Stimulated activated CD4-positive, alpha-beta T cell treated with anti-CD3 and anti-CD28 coated beads, Interleukin-1b, Interleukin-23, amount 100 ng/mL, for 4 hours (primary cell): ENCODE measurements at regions not wholly inside any gene's neighbourhood (a gene's known extent, or its start where the extent isn't known, plus 50 kb on each side); places are given as distances from the start of the nearest gene placed in this dataset.
"Not testable (repeated sequence)": the region's sequence is repeated elsewhere in the genome, so short reads cannot be mapped to it uniquely, and the experiment has no call there.

Source experiments
- DNase-seq, 2 donors: peaks; one replicate each; pipeline ENCODE4 v3.0.0-alpha.2; 2020; ENCODE audit warnings: low read depth in 2 of 2

DNA sequence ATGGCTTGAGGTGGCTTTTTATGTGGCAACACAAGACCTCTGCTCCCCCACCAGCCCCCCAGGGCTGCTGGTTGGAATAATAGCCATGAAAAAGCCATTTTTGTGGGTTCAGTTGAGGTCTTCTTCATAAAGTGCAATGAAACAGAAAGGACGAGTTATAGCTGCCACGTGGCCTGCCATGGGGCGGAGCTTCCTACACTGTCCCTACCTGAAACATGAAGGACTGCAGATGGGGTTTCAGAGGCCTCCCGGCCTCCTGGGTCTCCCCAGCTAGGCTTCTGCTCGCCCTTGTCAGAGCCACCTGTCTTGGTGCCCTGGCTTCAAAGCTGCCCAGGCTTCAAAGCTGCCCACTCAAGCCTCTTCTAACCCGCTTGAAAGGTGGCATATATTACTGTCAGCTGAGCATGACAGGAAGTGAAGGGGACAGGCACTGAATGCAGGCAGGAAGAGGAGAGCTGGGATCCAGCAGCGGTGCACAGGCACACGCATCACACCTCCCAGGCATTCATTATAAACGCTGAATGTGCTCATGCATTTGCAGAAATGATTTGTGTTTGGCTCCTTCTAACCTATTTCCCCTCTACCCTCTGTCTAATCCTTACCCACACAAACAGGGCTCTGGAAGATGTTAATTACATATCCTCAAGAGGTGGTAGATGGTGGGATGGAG lies 245.9 kb upstream of the PODXL start:
- no peak for DNase-seq

DNA sequence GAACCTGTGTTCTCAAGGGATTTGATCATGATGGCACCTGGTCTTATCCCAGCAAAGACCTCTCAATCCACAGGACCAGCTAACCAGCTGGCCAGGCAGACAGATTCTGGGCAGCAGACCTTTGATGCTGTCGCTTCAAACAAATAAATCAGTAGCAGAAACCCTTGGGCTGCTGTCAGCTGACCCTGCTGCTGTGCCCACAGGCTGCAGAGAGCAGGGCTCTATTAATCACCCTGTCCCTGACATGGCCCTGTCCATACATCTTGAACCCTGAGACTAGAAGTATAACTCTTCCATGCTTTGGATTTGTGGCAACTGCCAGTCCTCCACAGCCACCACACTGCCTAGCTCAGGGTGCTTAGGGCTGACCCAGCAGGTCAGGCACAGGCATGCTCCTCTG lies 244.1 kb upstream of the PODXL start:
- no peak for DNase-seq

DNA sequence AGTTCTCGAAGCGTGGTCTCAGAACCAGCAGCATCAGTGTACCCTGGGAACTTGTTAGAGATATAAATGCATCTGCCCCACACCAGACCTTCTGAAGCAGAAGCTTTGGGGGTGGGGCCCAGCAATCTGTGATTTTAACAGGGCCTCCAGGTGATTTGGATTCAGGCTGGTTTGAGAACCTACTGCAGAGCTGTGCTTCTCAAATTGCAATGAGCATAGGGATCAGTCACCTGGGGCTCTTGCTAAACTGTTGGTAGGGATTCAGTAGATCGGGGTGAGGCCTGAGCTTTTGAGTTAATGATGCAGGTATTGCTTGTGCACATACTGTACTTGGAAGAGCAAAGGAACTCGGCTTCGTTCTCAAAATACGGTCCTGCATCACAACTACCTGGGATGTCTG lies 243.6 kb upstream of the PODXL start:
- no peak for DNase-seq

DNA sequence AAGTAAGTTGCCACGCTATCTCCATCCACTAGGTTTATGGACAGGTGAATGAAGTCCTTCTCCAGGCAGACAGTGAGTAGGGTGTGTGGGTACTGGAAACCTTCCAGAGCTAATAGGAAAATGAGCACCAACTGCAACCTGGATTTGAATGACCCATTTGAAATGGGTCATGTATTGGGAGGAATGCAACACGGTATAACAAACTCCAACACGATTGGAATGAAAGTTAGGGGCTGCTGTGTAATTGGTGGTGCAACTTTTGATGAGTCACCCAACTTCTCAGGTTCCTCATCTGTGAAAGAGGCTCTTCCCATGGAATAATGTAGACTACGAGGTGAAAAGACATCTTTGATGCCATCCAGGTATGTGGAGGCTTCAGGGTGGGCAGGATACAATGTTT lies 241.4 kb upstream of the PODXL start:
- no peak for DNase-seq

DNA sequence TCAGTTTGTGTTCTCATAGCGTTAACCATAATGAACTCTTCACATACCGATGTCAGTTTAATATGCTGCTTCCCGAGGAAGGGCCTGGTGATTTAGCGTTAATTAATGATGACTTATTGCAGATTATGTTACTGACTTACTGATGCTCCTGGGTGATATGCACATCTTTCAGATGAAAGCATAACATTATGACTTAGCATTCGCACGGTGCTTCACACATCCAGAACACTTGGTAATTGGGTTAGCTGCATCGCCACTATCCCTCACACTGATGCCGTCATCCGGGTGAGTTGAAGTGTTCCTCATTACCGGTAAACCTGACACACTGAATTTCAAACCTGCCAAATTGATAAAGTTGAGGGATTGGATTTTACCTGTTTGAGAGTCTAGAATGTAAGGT lies 239.0 kb upstream of the PODXL start:
- DNase-seq = no peak

DNA sequence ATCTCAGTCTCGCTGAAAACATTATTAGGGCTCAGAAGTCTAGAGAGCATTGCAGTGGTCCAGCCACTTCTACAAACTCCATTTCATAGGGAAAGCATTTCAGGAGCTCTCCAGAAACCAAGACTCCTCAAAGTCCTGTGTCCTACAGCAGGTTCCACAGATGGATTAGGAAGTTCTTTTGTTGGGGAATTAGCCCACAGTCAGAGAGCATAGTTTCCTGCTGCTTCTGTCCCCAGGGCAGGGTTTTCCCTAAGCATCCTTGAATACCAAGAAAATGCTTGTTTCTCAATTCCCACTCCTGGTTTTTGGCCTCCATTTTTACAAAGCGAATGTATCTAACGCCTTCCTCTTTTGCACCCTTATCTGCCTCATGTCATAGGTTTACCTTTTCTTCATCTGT lies 235.9 kb upstream of the PODXL start:
- DNase-seq = no peak

DNA sequence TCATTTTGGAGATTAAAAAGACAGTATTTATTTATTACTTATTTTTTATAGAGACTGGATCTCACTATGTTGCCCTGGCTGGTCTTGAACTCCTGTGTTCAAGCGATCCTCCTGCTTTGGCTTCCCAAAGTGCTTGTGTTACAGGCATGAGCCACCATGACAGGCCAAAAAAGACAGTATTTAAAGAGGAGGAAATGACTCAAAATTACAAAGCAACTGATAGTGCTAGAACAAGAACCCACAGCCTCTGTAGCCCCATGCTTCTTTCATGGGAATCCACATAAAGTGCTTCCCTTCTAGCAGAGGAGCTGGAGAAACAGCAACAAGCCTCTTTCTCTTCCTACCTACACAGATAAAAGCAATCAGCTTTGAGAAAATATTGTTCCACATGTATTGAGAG lies 230.7 kb upstream of the PODXL start:
- no peak for DNase-seq

DNA sequence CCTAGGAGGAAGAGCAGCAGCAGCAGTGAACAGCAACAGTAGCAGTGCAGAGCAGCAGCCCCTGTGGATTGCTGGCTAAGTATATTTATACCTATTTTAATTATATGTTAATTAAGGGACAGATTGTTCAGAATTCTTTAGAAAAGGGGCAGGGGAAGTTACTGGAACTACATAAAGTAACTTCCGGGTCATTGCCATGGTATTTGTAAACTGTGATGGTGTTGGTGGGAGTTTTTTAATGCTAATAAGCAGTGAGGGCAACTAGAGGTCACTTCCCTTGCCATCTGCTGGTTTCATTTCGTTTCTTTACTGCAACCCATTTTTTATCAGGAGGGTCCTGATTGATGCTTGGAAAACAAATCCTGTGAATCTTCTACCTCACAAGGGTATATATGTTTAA lies 229.8 kb upstream of the PODXL start:
- no peak for DNase-seq

DNA sequence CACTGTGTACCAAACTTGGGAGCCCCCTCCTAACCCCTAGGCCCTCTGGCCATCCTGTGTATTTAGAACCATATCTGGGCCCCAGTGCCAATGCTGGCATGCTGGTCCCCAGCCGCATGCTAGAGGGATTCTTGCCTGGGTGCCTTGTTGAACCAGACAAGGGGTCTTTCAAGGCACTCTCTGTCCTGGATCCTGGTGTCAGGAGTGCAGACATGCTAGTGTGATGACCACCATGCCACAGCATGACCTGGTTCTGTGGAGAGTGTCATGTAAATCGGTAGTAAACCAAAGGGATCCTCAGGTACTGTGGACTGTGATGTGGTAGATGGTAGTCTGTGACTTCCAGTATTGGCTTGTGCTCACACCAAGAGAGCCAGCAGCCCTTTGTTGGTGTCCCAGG lies 222.2 kb upstream of the PODXL start:
- DNase-seq = no peak

DNA sequence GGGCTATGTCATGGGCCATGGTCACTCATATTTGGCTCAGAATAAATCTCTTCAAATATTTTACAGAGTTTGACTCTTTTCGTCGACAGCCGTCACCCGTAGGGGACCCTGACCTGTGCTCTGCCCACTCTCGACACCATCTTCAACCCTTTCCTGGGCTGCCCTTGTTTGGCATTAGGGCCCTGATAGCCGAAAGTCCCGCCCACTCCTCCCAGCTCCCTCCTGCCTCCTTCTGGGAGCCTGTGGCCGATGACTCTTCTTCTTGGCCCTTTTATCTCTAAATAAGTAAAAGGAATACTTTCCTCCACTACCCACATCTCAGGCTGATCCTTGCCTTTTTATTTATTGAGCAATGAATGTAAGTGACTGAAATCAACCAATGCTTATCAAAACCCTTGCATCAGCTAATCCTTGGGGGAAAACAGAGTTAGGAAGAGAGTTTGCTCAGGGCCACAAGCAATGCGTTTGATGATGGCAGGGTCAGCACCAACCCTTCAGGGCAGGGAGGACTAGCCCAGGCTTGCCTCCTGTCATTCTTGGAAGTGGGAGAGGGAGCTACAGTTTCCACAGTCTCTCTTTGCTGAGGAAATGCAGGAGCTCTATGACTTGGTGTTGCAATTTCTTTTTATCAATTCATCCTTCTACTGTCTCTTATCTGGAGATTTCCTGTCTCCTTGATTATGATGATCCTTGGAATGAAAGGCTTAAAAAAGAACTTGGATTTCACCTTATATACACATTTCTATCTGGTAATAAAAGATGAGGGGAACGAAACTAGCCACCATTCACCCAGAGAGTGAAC lies 218.2 kb upstream of the PODXL start:
- DNase-seq = no peak

DNA sequence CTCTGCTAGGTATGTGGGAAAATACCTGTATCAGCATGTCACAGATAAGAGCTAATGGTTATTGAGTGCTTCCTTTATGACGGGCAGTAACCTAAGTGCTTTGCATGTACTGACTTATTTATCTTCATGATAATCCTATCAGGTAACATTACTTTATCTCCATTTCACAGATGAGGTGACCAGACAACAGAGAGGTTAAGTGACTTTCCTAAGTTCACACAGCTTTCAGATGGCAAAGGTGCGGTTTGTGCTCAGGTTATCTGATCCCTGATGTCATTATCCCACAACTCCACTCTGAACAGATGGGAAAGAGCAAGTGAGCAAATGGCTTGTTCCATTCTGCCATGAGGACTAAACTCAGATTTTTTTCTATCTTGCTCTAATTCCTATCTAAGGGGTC lies 217.0 kb upstream of the PODXL start:
- no peak for DNase-seq

DNA sequence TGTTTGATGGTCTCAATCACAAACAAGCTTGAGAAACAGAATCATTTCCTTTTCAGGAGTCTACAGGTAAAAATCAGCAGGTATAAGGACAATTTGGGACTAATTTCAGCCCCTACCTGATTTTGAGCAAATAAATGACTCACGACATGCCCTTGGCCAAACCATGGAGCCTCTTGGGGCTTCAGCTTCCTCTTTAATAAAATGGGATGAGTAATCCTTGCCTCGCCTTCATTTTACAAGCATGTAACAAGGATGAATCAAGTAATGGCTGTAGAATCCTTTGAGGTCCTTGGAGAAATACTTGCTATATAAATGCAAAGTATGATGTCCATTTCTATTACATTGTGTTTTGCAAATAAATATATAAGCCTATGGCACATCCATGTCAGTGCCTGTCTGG lies 212.8 kb upstream of the PODXL start:
- DNase-seq = no peak

DNA sequence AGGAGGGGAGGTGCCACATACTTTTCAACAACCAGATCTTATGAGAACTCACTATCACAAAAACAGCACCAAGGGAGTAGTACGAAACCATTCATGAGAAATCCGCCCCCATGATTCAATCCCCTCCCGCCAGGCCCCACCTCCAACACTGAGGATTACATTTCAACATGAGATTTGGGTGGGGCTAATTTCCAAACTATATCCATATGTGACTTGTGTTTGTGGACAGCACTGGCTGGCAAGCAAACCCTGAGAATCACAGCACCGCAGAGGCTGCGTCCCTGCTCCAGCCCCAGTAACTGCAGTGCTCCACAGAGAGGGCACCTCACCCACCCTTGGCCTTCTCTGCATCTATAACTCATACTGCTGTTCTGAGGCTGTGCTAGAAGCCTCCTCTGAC lies 211.2 kb upstream of the PODXL start:
- DNase-seq = no peak

DNA sequence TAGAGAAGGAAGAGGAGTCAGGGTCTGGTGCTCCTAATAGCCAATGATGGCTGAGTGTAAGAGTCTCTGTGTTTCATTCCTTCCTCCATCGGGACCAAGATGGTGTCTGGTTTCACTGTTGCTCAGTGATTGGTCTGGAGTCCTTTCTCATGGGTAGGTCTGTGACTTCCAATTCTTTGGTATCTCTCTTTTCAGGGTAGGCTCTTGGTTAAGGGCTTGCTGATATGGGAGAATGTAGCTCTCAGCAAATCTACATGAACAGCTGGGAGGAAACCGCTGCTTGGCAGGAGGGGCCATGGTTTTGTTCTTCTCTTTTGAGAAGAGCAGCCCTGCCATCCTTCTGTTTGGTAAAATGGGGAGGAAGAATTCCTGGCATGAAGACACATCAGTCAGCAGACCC lies 209.1 kb upstream of the PODXL start:
- DNase-seq = no peak

DNA sequence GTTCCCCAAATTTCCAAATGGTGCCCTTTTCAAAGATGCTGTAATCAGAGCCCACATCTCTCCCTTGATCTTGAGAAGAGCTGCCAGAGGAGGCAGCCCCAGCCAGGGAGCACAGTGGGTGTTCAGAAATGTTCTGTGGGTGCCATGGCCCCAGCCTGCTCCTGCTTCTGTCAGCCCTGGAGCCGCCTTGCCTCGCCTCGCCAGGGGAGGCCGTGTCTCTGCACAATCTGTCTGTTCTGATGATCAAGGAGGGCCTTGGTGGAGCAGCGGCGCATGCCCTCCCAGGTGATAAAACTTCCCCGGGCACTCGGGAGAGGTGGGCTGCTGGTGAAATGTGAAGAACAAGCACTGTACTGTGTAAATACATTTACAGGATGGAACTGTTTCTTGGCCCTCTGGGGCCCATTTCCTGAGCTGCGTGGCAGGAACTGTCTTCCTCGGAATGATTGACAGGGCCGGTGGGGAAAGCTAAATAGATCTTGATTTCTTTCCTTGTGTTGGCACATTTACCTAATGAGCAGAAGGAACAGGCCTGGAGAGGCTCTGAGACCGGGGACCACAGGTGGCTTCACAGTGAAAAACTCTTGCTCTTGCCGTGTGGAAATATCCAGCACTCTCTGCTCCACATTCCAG lies 207.8 kb upstream of the PODXL start:
- DNase-seq = no peak

DNA sequence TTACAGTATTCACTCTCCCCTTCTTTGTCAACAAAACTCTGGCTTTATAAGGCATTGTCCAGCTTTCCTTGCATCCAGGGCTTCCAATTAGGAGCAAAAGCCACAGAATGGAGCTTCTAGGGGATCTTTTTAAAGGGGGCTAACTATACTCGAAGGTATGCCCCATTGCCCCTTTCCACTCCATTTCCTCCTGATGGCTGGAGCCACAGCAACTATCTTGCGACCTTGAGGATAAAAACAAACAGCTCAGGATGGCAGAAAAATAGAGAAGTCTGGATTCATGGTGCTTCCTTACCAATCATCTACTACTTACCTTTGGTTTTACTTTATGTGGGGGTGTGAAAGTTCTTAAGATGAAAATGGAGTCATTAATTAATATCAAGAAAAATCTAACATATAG lies 206.3 kb upstream of the PODXL start:
- DNase-seq = no peak

DNA sequence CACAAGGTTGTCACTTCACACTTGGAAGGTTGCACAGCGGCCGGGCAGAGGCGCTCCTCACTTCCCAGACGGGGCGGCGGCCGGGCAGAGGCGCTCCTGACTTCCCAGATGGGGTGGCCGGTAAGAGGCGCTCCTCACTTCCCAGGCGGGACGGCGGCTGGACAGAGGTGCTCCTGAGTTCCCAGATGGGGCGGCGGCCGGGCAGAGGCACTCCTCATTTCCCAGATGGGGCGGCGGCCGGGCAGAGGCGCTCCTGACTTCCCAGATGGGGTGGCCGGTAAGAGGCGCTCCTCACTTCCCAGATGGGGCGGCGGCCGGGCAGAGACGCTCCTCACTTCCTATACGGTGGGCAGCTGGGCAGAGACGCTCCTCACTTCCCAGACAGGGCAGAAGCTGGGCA lies 199.4 kb upstream of the PODXL start:
- DNase-seq = not testable (repeated sequence)

DNA sequence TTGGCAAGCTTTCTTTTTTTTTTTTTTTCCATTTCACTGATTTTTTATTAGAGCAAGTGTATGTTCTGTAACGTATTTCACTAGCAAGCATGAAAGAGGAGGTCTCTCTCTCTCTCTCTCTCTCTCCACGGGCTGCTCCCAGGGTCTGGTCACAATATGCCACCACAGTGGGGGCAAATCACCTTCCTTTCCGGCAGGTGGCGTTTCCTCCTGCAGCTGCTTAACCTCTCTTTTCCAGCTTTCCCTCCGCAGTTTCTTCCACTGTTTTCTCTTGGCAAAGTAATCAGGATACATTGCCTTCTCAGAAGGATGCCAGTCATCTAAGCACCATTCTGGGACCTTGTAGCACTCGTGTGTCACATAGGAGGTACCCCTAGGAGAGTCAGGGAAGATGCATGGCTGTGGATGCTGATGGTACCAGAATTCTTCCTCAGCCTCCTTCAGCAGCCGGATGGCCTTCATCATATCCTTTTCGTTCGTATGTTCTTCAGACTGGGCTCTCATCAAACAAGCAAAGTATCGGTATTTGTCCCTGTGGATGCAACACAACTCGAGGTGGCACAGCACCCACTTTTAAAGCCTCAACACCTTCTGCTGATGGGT lies 197.3 kb upstream of the PODXL start:
- no peak for DNase-seq

DNA sequence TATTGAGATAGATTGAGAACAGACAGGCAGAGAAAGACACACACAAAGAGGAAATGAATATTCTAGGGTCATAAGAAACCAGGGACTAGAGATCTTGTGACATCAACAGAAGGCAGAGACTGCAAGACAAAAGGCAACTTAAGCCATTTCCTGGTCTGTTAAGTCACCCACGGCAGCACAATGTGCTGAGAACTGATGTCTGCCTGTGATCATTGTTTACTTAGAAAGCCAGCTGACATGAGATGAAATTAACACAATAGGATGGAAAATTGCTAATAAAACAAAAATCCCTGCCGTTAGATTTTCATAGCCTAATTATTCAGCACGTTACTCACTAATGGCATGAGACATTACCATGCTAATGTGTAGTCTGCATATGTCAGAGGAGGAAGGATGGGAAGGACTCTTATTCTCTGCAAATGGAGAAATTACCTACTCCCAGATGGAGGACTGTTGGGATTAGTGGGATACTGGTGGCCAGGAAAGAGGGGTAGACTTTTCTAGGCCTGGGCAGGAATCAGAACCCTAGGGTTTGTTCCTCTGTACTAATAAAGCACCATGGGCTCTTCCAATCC lies 191.3 kb upstream of the PODXL start:
- DNase-seq = no peak

DNA sequence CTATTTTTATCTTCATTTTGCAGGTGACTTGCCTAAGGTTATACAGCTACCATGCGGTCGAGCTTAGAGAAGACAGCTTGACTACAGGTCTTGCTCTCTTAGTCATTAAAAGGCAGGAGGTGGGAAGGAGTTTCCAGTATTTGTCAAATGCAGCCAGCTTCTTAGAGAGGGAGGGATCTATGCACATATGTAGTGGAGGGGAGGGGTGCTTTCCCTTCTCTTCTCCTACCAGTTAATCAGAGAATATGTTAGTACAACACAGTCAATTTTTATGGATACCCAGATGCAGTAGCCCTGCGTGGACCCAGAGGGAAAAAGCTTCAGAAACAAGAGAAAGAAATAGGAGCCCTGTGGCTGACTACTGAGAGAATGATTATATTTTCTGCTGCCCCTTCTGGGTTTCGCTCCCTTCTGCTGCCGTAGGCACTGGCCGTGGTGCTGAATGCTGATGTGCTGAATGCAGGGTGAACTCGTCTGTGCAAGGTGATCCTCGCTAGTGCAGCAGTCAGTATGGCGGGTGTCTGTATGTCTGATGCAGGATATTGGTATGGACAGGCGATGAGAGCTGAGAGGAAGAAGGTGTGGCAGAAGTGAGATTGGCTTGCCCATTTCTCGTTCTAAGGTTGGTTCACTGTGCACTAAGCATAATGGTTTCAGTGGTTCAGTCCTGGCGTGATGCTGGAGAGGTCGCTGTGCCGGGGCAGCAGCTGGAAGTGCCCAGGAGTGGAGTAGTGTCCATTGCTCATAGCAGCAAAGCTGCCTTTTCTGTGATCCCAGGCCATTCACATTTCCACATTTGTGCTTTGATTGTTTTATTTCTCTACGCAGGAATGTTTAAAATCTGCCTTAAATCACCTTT lies 189.2 kb upstream of the PODXL start:
- no peak for DNase-seq

DNA sequence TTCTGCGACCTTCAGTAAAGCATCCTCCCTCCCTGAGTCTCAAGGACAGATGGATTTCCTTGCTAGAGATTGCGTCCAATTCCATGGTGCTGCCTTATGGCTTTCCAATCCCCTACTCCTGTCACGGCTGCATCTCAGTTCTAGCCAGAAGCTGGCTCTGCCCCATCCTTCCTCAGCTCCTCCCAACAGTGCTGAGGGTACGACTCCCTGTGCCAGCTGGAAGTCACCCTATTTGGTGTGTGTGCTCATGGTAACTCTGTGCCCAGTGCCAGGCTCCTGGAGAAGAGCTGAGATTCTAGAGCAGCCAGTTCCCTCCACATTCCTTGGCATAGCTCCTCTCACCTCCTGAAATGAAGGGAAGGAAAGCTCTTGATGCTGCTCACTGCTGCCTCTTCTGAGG lies 185.0 kb upstream of the PODXL start:
- no peak for DNase-seq
